ENCODE measurements at regions not wholly inside any gene's neighbourhood (a gene's known extent, or its start where the extent isn't known, plus 50 kb on each side); places are given as distances from the start of the nearest gene placed in this dataset.

- TF ChIP-seq CTCF (IDR thresholded peaks at IDR 0.05 in 8 of 11, conservative IDR thresholded peaks at IDR 0.05 in 3 of 11) (no peak), POLR2AphosphoS5 (IDR thresholded peaks at IDR 0.05) (no peak)
Measured at GRCh38 chr18:54742120-54742519, 86.2 kb upstream of the RAB27B start.
